ENCODE measurements at regions not wholly inside any gene's neighbourhood (a gene's known extent, or its start where the extent isn't known, plus 50 kb on each side); places are given as distances from the start of the nearest gene placed in this dataset.

GRCh38 chr7:19928247-19928646 lies 154.8 kb upstream of the TMEM196 start:
- TF ChIP-seq CTCF (IDR thresholded peaks at IDR 0.05) = no peak
- TF ChIP-seq POLR2A (IDR thresholded peaks at IDR 0.05) = no peak
